ENCODE measurements at regions not wholly inside any gene's neighbourhood (a gene's known extent, or its start where the extent isn't known, plus 50 kb on each side); places are given as distances from the start of the nearest gene placed in this dataset.

- Histone ChIP-seq H3K4me3 (ENCODE audit: low read length) (no peak overlapping the region), H3K27ac (ENCODE audit: low read length) (no peak overlapping the region), H2AFZ (ENCODE audit: low read depth, low read length) (no peak overlapping the region), H3K9me3 (ENCODE audit: insufficient read depth, low read length) (peaks cover 11% of the 10 kb centered on the region; the same call in 1 of the 2 replicates), H3K9ac (ENCODE audit: low read length) (no peak overlapping the region), H3K4me1 (ENCODE audit: low read length) (no peaks in the 10 kb centered on the region), H3K27me3 (ENCODE audit: low read depth, low read length) (no peaks in the 10 kb centered on the region), H3K79me2 (ENCODE audit: low read length) (no peaks in the 10 kb centered on the region), H3K4me2 (ENCODE audit: low read length) (no peak overlapping the region), H3K36me3 (replicated peaks; ENCODE audit: low read depth, low read length) (peaks cover 3% of the 10 kb centered on the region), H4K20me1 (ENCODE audit: insufficient read depth, low read length) (no peaks in the 10 kb centered on the region)
- TF ChIP-seq, protein P1, sequence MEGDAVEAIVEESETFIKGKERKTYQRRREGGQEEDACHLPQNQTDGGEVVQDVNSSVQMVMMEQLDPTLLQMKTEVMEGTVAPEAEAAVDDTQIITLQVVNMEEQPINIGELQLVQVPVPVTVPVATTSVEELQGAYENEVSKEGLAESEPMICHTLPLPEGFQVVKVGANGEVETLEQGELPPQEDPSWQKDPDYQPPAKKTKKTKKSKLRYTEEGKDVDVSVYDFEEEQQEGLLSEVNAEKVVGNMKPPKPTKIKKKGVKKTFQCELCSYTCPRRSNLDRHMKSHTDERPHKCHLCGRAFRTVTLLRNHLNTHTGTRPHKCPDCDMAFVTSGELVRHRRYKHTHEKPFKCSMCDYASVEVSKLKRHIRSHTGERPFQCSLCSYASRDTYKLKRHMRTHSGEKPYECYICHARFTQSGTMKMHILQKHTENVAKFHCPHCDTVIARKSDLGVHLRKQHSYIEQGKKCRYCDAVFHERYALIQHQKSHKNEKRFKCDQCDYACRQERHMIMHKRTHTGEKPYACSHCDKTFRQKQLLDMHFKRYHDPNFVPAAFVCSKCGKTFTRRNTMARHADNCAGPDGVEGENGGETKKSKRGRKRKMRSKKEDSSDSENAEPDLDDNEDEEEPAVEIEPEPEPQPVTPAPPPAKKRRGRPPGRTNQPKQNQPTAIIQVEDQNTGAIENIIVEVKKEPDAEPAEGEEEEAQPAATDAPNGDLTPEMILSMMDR (IDR thresholded peaks at IDR 0.05; ENCODE audit: low read depth, low read length): no peak
- TF ChIP-seq EZH2phosphoT487 (IDR thresholded peaks at IDR 0.05; ENCODE audit: low read depth): no peak
Measured at GRCh38 chr2:196499686-196500085, 139.8 kb upstream of the CCDC150 start.

DNA sequence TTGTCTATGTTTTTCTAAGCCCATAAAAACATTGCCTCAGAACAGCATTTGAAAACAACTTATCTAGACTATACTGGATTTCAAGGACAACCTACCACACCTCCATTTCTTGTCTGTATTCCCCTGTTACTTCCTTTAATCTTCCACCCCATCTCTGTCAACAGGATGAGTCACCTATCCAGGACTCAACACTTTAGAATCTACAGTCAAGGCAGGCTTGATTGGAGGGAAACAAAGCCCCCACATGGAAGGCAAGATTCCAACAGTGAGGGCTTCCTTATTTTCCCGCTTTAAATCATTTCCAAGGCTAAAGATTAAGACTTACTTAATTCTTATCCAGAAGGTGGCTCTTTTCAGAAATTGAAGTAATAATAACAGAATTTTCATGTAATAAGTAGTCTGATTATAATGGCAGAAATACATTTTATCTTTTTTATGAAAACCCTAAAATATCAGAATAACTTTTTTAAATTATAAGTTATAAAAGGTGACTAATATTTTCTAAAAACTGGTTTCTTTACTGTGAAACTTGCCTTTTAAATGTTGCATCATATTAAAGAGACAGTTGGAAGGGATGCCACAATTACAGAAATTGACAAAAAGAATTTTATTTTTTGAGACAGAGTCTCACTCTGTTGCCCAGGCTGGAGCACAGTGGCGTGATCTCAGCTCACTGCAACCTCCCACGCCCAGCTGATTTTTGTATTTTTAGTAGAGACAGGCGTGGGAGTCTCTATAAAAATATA lies 138.7 kb upstream of the CCDC150 start:
- H3K27me3 ChIP-seq (ENCODE audit: low read depth, low read length): no peaks in the 10 kb centered on the region
- no peaks in the 10 kb centered on the region for H3K4me1 ChIP-seq (ENCODE audit: low read length)
- no peak overlapping the region for H3K4me3 ChIP-seq (ENCODE audit: low read length)
- no peak for TF ChIP-seq EZH2phosphoT487 (IDR thresholded peaks at IDR 0.05; ENCODE audit: low read depth)
- TF ChIP-seq, protein P1 (IDR thresholded peaks at IDR 0.05; ENCODE audit: low read depth, low read length): no peak
- no peaks in the 10 kb centered on the region for H3K79me2 ChIP-seq (ENCODE audit: low read length)
- no peak overlapping the region for H2AFZ ChIP-seq (ENCODE audit: low read depth, low read length)
- peaks cover 3% of the 10 kb centered on the region for H3K36me3 ChIP-seq (replicated peaks; ENCODE audit: low read depth, low read length)
- H3K9ac ChIP-seq (ENCODE audit: low read length): no peak overlapping the region
- H4K20me1 ChIP-seq (ENCODE audit: insufficient read depth, low read length): no peaks in the 10 kb centered on the region
- H3K4me2 ChIP-seq (ENCODE audit: low read length): no peak overlapping the region
- no peak overlapping the region for H3K27ac ChIP-seq (ENCODE audit: low read length)
- H3K9me3 ChIP-seq (ENCODE audit: insufficient read depth, low read length): peaks cover 11% of the 10 kb centered on the region; the same call in 1 of the 2 replicates

DNA sequence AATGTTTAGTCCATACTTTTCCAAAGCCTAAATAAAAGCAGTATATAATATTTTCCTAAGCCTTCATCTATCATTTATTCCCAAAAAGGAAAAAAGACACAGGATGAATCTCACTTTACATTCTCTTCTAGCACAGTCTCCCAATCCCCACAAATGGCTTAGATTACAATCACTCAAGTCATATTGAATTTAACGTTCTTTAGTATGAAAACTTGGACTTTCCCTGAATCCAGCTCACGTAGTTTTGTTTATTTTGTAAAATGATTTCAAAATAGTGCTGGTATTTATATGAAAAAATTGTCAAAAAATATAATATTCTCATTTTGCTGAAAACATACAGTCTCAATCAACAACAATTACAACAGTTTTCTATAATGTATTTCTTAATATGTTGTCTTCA lies 137.7 kb upstream of the CCDC150 start:
- Histone ChIP-seq H3K79me2 (ENCODE audit: low read length) (no peaks in the 10 kb centered on the region), H3K36me3 (replicated peaks; ENCODE audit: low read depth, low read length) (peaks cover 3% of the 10 kb centered on the region), H3K4me1 (ENCODE audit: low read length) (no peaks in the 10 kb centered on the region), H4K20me1 (ENCODE audit: insufficient read depth, low read length) (no peaks in the 10 kb centered on the region), H3K9ac (ENCODE audit: low read length) (no peak overlapping the region), H3K27ac (ENCODE audit: low read length) (no peak overlapping the region), H3K9me3 (ENCODE audit: insufficient read depth, low read length) (peaks cover 11% of the 10 kb centered on the region; the same call in 1 of the 2 replicates), H3K27me3 (ENCODE audit: low read depth, low read length) (no peaks in the 10 kb centered on the region), H3K4me3 (ENCODE audit: low read length) (no peak overlapping the region), H2AFZ (ENCODE audit: low read depth, low read length) (no peak overlapping the region), H3K4me2 (ENCODE audit: low read length) (no peak overlapping the region)
- TF ChIP-seq, protein P1 (IDR thresholded peaks at IDR 0.05; ENCODE audit: low read depth, low read length): no peak
- TF ChIP-seq EZH2phosphoT487 (IDR thresholded peaks at IDR 0.05; ENCODE audit: low read depth): no peak

- Histone ChIP-seq H3K79me2 (ENCODE audit: low read length) (no peaks in the 10 kb centered on the region), H3K36me3 (replicated peaks; ENCODE audit: low read depth, low read length) (peaks cover 3% of the 10 kb centered on the region), H3K9me3 (ENCODE audit: insufficient read depth, low read length) (peaks cover 11% of the 10 kb centered on the region; the same call in 1 of the 2 replicates), H2AFZ (ENCODE audit: low read depth, low read length) (no peak overlapping the region), H4K20me1 (ENCODE audit: insufficient read depth, low read length) (no peaks in the 10 kb centered on the region), H3K27ac (ENCODE audit: low read length) (no peak overlapping the region), H3K27me3 (ENCODE audit: low read depth, low read length) (no peaks in the 10 kb centered on the region), H3K4me1 (ENCODE audit: low read length) (no peaks in the 10 kb centered on the region), H3K4me2 (ENCODE audit: low read length) (no peak overlapping the region), H3K4me3 (ENCODE audit: low read length) (no peak overlapping the region), H3K9ac (ENCODE audit: low read length) (no peak overlapping the region)
- TF ChIP-seq, protein P1 (IDR thresholded peaks at IDR 0.05; ENCODE audit: low read depth, low read length): no peak
- TF ChIP-seq EZH2phosphoT487 (IDR thresholded peaks at IDR 0.05; ENCODE audit: low read depth): no peak
Measured at GRCh38 chr2:196502386-196502785, 137.1 kb upstream of the CCDC150 start.

All from OCI-LY3 (cell line).